NCI-H82 (cell line): ENCODE measurements at regions not wholly inside any gene's neighbourhood (a gene's known extent, or its start where the extent isn't known, plus 50 kb on each side); places are given as distances from the start of the nearest gene placed in this dataset.
"Not testable (repeated sequence)": the region's sequence is repeated elsewhere in the genome, so short reads cannot be mapped to it uniquely, and the experiment has no call there.

Source experiments
- DNase-seq: peaks from one replicate; lab custom pipeline; 2025; lab: John Stamatoyannopoulos, UW

DNA sequence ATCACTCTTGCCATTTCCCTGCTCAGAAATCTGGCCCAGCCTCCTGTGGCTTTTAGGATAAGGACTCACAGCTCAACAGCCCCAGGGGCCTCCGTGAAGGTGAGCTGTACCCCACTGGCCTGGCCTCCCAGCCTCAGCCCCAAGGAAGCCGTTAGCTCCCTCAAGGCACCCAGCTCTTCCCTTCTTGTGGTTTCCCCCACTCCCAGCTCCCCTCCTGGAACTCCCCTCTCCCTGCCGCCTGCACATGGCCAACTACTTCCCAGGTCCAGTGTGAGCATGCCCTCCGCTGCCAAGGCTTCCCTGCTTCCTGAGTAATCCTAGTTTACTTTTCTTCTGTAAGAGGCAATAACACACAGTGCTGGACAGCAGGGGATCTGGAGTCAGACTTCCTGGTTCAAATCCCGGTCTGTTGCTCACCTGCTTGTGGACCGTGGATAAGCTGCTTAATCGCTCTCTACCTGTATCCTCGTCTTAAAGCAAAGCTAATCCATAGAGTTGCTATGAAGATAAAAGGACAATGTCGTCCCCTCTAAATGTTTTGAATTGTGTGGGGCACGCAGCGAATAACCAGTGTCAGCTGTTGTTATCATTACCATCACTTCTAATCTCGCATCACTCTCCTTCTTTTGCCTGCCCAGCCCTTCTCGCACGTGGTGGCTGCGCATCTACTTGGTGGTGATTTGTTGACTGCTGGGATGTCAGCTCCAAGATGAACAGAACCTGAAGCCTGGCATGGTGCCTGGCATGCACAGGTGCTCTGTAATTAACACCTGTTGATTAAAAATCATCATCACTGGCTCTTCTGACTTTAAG is 86.6 kb downstream of the C5orf15 start:
- DNase-seq, result peak; percentile 59

DNA sequence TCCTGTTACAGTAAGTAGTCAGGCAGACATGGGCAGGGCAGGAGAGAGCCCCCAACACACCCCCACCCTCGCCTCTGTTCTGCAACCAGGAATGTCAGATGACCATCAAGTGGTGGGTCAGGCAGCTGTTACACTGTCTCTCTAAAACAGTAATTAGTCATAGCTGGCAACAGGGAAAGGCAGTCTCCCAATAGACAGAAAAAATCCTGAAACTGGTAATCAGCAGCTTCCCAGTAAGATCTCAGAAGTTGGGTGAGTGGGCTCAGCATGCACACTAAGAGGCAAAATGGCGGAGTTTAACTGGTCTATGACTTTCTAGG is 90.2 kb downstream of the C5orf15 start:
- no peak for DNase-seq

DNA sequence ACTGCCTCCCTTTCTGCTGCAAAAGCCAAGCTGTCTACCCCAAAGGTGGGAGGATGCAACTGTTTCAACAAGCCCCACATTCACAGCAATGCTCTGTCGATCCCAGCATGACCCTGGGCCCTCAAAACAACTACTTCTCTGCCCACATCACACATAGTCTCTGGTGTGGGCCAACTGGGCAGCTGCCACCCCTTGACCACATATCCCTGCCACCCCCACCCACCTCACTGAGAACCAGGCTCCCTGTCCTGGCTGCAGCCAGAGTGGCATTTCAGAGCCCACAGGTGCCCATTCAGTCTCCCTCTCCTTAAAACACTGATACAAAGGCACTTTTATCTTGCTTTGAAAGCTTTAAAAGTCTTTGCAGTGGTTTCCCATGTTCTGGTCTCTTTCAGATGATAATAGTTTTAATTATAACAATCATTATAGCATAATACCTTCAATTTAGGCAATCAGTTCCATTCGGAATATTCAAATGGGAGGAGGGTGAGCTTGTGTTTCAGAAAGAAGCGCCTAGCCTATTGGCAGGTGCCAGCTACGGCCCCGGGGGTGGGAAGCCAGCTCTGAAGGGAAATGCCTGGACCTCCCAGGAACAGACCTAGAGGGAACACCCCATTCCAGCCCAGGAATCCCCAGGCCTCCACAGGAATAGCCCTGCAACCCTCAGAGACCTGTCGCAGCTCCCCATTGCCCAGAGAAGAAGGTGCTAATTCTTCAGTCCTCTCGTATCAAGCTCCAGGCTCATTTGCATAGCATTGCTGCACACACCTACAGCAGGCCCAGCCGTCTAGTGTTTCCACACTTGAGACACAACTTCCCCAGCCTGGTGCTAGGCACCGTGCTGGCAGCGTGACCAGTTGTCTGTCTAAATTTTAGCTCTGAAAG is 90.8 kb downstream of the C5orf15 start:
- DNase-seq, result no peak

DNA sequence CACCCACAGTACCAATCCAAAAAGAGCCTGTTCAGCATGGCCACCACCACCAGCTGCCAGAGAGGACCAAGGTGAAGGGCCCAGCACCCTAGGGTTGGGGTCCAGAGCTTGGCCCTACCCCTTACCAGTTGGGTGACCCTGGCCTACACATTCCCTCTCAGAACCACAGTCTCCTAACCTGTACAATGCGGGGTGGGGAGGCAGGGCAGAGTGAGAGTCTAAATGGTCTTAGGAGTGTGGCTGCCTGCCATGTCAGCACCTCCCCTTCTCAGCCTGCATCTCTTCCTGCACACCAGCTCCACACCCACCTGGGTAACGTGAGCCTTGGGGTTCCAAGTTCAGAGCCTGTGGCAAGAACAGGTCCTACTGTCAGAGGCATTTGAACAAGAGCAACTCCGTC is 92.2 kb downstream of the C5orf15 start:
- DNase-seq, result no peak

DNA sequence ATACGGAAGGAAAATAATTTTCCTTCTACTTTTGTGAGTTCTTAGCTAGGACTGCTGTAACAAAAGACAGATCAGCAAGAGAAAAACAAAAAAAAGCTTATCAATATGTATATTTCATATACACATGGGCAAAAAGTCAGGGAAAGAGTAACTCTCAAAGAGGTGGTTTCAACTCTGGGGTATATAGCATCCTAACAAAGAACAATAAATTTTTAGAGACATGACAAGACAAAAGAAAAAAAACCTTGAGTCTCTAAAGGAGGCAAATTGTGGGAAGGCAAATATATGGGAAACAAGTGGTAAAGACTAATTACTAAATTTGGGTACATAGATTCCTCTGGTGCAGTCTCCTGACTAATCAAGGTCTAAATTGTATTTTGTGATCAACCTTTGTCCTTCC is 93.2 kb downstream of the C5orf15 start:
- DNase-seq, result no peak

DNA sequence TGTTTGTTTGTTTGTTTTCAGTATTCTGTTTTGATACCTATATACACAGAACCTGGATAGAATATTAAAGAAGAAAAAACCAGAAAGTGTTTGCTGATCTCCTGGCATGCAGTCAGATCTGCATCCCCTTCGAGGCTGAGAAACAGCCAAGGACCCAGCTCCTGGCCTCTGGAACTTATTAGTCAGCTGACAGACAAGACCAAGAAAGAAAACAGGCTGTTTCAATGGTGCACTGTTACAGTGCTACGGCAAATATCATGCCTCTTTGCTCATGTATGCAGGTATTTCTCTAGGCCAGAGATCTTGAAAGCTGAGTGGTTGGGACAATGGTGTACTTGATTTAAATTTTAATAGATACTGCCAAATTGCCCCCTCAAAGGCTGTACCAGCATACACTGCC is 95.0 kb downstream of the C5orf15 start:
- DNase-seq, result no peak

DNA sequence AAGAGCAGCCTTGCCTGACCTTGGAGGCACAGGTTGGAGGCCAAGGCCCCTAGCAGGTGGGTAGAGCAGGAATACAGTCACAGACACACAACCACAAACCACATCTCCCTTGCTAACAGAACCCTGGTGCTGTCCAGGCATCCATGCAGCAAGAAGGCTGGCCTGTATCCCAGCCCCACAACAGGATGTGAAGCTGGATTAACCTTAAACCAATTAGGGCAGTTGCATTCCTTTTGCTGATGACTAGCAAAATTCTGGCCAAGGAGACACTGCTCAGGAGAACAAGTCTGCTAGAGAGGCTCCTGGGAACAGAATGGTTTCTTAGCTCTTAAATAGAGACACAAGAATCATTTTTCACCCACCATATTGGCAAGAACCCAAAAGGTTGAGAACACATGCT is 97.8 kb downstream of the C5orf15 start:
- peak; percentile 81 for DNase-seq

DNA sequence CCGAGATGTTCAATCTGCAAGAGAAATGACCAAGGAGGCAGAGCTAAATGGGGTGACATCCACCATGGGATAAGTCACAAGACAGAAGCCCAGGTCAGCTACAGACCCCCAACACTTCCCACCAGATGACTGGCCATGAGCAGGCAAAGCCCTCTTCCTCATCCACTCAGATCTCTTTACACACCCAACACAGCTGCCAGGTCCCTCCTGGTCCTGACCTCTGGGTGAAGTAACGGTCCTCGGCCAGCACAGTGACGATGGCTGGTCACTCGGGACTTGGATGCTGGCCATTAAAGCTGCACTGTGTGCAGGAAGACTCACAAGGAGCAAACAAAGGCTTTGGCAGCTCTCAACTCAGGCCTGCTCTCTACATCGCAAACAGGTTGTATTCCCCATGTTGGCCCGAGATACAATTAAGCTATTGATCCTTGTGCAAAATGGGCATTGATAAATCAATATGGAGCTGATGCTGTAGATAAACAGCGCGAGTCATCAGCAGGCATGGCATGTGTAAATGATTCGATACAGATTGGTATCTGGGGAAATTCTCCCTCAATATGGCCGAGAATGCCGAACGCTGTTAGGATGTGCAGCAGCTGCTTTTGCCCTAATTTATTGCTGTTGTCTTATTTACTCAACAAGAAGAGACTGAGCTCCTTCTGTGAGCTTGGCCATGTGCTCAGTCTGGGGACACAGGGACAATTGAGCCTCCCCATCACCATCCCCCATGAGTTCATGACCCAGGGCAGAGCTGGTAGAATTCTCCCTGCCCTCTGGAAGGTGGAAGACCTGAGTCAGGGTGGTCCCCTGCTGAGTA is 98.7 kb downstream of the C5orf15 start:
- DNase-seq, result no peak

DNA sequence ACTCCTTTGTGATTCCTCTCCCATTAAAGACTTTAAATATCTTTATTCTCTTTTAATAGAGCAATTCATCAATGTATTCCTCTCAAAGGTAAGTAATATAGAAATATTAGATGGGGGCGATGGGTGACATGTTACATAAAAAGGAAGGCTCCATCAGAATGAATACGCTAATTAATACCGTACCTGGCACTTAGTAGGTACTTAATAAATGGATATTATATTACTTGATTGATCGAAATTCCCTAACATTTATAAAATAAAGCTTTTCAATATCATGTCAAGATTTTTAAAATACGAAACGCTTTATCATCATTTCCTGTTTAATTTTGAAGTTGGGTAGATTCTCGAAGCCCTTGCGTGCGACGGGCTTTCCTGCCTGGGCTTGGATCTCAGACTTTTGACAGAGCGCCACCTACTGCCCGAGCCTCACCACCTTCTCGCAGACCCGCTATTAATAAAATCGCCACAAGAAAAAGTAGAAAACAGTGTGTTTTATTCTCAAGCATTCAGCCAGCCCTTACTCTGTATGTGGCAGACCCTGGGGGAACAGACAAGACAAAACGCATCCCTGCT is 99.4 kb downstream of the C5orf15 start:
- DNase-seq, result peak; percentile 71

DNA sequence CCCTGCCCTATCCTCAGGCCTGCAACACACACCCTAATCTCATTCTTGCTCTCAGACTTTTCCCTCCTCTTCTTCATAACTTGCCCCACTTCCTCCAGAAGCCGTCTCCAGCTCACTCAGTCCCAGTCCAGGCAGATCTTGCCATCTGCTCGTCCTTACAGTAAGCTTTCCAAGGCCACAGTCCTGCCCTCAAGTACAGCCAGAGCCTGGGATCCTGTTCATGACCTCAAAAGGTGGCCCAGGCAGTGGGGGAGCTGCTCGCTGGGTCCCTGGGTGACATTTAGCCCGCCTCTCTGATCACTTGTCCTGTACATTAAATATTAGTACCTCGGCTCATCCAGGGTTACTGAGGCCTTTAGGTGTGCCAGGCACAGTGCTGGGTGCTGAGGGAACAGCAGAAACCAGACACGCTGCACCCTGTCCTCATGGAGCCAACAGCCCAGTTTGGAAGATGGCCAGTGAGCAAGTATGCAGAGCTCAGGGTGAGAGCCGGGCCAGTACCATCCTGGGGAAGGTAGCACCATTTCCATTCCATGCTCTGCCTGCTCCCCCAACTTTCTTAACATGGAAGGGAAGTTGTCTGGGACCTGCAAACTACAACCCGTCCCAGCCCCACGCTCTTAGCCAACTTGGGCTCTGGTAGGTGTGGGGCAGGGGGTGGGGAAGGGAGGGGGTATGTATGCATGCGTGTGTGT is 100.4 kb downstream of the C5orf15 start:
- DNase-seq, result peak; percentile 66

DNA sequence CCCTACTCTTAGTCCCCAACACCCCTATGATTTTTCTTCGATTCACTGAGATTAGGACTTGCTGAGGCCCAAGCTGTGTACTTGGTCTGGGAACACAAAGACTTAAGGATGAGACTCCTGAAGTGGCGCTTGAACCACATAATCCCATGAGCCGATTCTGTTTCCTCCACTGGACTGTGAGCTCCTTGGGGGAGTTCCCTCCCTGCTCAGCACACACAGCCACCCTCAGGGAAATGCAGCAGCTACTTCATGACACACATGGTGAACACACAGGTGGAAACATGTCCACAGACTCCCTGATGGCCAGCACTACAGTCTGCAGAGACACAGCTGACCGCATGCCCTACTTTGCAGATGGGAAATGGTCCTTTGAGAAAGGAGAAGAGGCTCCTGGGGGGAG is 101.1 kb downstream of the C5orf15 start:
- peak; percentile 88 for DNase-seq

DNA sequence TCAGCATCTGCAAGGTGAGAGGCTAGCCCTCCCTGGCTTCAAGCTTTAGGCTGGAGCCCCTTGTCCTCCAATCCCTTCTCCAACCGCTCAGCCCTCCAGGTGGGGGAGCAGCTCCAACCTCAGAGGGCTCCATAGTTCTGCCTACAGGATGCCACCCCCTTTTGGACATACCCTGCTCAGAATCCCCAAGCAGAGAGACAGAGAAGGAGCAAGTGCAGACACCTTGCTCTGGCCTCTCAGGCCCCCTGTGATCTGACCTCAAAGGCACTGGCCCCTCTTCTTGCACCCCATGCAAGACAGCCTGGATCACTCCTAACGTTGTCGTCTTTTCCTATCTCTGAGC is 101.6 kb downstream of the C5orf15 start:
- DNase-seq, result no peak

DNA sequence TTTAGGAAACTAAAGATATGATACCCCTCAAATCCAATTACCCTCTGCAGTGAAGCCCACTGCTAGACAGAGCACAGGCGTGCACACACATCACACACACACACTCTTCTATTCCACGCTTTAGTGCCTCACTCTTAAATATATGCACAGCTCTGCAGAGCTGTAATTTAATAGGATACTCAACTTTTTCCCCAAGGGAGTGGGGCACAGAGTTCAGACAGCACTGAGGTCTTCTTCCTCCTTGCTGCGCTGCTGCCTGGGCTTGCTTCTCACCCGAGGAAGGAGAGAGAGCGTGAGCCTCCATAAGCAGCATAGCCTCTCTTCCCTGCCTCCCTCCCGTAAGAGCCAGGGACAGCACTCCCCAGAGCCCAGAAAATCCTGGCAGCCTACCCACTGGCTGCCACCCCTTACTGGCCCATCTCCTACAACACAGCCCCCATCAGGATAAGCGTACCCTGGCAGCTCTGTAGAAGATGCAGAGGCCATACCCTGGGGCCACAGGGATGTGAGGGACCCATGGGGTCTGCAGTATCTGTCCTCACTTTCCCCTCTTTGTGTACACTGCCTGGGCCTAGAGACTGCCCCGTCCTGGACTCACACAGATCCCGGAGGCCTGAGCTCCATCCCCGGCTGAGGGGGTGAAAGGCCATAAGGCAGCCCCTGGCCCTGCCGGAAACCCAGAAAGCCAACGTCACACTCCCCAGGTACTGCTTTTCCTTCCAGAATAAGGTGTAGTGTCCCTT is 102.1 kb downstream of the C5orf15 start:
- no peak for DNase-seq

DNA sequence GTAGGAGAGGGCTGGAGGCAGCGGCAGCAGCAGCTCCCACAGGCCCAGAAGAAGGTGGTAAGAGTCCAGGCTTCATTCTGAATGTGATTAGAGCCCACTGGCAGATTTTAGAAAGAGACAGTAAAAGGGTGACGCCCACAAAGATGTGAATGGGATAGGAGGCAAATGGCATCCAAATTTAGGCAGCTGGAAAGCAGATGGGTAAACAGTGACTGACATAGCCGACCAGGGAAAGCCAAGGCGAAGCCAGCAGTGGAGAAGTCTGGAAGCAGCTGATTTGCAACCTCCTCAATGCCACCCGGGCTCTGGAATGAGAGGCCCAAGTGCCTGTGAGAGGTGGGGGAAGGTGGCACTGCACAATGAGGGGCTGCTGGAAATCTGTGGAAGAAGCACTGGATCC is 103.3 kb downstream of the C5orf15 start:
- DNase-seq, result no peak

DNA sequence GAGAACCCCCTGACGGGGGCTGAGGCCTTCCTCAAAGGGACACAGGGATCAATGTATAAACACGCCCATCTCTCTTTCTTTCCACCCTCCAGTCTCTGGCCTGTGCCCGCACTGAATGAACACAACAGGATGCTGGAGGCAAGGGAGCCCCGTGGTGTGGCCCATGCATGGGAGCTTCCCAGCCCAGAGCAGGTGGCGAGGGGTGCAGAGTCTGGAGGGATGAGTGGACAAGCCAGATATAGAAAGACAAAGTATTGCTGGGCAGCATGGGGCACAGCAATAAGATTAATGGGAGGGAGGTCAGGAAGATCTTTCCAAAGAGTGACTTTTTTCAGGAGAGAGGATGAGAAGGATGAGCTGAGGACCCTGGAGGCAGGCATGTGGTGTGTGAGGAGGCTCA is 103.7 kb downstream of the C5orf15 start:
- DNase-seq, result no peak

DNA sequence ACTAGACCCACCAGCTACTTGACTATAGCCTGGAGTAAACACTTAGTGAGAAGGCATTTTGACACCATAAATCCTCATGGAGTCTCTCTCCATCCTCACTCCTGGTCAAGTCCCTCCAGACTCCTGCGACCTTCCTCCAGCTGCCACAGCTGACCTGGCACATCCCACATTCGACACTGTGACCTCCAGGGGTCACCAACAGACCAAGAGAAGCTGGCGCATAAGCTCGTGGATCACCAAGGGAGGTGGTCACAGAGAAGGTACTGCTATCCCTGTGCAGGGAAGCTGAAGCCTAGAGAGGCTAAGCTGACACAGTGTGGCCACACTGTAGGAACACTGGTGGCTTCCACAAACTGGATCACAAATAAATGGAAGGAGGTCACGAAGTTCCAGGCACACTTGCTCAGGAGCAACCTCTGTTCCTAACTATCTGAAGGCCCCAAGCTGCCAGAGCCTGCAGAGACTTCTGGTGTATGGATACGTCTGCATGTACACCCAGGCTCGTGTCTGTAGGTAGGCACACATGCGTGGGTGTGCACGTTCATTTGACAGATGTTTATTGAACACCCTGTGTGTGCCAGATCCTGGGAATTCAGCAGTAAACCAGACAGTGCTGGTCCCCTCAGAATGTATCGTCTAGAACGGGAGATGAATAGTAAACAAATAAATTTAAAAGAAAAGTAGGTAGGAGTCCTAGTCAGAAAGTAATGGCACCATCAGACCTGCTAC is 104.4 kb downstream of the C5orf15 start:
- DNase-seq, result no peak

DNA sequence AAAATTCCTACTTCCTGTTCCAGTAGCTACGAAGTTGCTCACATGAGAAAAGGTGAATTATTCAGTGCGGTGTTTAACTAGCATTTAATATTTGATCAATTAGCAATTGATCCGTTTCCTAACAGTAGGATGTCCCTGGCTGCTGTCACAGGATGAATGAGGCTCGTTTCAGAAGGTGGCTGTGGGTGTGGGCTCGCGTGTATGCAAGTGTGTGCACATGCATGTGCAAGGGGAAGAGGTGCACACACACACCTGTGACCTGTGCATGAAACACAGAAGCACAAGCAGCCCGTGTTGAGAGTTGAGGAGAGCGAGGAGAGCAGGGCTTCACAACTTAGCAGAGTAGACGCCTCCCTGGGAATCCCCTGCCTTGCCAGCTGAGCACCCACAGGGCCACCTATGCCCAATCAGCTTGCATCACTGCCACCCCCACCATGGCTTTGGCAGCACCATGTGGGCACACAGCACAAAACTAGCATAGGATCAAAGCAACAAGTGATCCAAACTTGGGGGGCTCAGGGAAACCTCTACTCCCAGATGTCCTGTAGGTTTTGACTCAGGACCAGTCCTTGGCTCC is 107.2 kb downstream of the C5orf15 start:
- DNase-seq, result no peak

DNA sequence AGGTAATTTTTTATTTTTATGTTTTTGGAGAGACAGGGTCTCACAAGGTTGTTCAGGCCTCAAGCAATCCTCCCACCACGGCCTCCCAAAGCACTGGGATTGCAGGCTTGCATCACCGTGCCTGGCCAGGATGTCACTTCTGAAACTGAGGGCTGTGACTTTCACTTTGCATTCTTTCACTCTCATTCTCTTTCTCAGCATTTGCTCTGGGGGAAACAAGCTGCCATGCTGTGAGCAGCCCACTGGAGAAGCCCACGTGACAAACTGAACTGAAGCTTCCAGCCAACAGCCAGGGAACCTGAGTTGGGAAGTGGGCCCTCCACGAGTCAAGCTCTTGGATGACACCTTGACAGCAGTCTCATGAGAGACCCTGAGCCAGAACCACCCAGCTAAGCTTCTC is 109.4 kb downstream of the C5orf15 start:
- DNase-seq, result no peak

DNA sequence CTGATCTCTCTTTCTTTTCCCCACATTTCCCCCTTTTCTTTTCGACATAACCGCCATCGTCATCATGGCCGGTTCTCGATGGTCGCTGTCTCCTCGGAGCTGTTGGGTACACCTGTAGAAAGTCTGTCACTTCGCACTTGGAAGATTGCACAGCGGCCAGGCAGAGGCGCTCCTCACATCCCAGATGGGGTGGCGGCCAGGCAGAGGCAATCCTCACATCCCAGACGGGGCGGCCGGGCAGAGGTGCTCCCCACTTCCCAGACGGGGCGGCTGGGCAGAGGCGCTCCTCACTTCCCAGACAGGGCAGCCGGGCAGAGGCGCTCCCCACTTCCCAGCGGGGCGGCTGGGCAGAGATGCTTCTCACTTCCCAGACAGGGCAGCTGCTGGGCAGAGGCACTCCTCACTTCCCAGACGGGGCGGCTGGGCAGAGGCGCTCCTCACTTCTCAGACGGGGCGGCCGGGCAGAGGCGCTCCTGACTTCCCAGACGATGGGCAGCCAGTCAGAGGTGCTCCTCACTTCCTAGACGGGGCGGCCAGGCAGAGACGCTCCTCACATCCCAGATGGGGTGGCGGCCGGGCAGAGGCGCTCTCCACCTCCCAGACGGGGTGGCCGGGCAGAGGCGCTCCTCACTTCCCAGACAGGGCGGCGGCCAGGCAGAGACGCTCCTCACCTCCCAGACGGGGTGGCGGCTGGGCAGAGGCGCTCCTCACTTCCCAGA is 110.7 kb downstream of the C5orf15 start:
- DNase-seq, result not testable (repeated sequence)
